Stomach smooth muscle (tissue), 2 donors: ENCODE measurements at regions not wholly inside any gene's neighbourhood (a gene's known extent, or its start where the extent isn't known, plus 50 kb on each side); places are given as distances from the start of the nearest gene placed in this dataset.

Experiments
- H3K27ac ChIP-seq: one replicate; pipeline ENCODE4 v1.7.0; 2013; ENCODE audit warnings: mild to moderate bottlenecking, low read length, inconsistent platforms
- H3K27me3 ChIP-seq, 2 donors: one replicate each; pipeline ENCODE4 v1.7.0; 2013; ENCODE audit warnings: low read length in 2 of 2; ENCODE audit not compliant: insufficient read depth in 2 of 2, control insufficient read depth in 1 of 2
- H3K36me3 ChIP-seq, 2 donors: one replicate each; pipeline ENCODE4 v1.7.0; 2013; ENCODE audit warnings: low read length in 2 of 2; ENCODE audit not compliant: control insufficient read depth in 2 of 2, insufficient read depth in 2 of 2
- H3K4me1 ChIP-seq: one replicate; pipeline ENCODE4 v1.7.0; 2013; ENCODE audit warnings: low read length; ENCODE audit not compliant: control insufficient read depth, insufficient read depth
- H3K4me3 ChIP-seq, 2 donors: one replicate each; pipeline ENCODE4 v1.7.0; 2013; ENCODE audit warnings: low read length in 2 of 2
- H3K9ac ChIP-seq, 2 donors: one replicate each; pipeline ENCODE4 v1.7.0; 2013; ENCODE audit warnings: low read length in 2 of 2, mild to moderate bottlenecking in 1 of 2
- H3K9me3 ChIP-seq, 2 donors: one replicate each; pipeline ENCODE4 v1.7.0; 2013; ENCODE audit warnings: low read length in 2 of 2; ENCODE audit not compliant: control insufficient read depth in 2 of 2
- donor health status: healthy.
- donor health status: Pancreatic carcinoma.

GRCh38 chr1:195462646-195463045 is 1145.6 kb downstream of the KCNT2 start:
- Histone ChIP-seq H3K9ac (no peak overlapping the region), H3K27ac (no peak overlapping the region), H3K4me3 (no peak overlapping the region), H3K9me3 (no peaks in the 10 kb centered on the region), H3K36me3 (no peaks in the 10 kb centered on the region), H3K4me1 (no peaks in the 10 kb centered on the region), H3K27me3 (no peaks in the 10 kb centered on the region)

- H3K27me3 ChIP-seq, result no peaks in the 10 kb centered on the region
- H3K36me3 ChIP-seq, result no peaks in the 10 kb centered on the region
- H3K4me1 ChIP-seq, result no peaks in the 10 kb centered on the region
- no peak overlapping the region for H3K9ac ChIP-seq
- no peak overlapping the region for H3K4me3 ChIP-seq
- no peaks in the 10 kb centered on the region for H3K9me3 ChIP-seq
- H3K27ac ChIP-seq, result no peak overlapping the region
These were observed 1146.1 kb downstream of the KCNT2 start for GRCh38 chr1:195462152-195462551.

- Histone ChIP-seq H3K27me3 (no peaks in the 10 kb centered on the region), H3K27ac (no peak overlapping the region), H3K9me3 (no peaks in the 10 kb centered on the region), H3K4me1 (no peaks in the 10 kb centered on the region), H3K4me3 (no peak overlapping the region), H3K36me3 (no peaks in the 10 kb centered on the region), H3K9ac (no peak overlapping the region)
These were observed 1149.9 kb downstream of the KCNT2 start for GRCh38 chr1:195458365-195458764.

- no peaks in the 10 kb centered on the region for H3K4me1 ChIP-seq
- no peaks in the 10 kb centered on the region for H3K36me3 ChIP-seq
- no peak overlapping the region for H3K4me3 ChIP-seq
- no peaks in the 10 kb centered on the region for H3K9me3 ChIP-seq
- no peak overlapping the region for H3K9ac ChIP-seq
- no peak overlapping the region for H3K27ac ChIP-seq
- no peaks in the 10 kb centered on the region for H3K27me3 ChIP-seq
These were observed 1157.4 kb downstream of the KCNT2 start for GRCh38 chr1:195450794-195451193.

GRCh38 chr1:195439661-195440060 is 1168.6 kb downstream of the KCNT2 start:
- H3K9me3 ChIP-seq, result no peaks in the 10 kb centered on the region
- no peak overlapping the region for H3K4me3 ChIP-seq
- H3K27ac ChIP-seq, result no peak overlapping the region
- H3K4me1 ChIP-seq, result no peaks in the 10 kb centered on the region
- H3K36me3 ChIP-seq, result no peaks in the 10 kb centered on the region
- no peaks in the 10 kb centered on the region for H3K27me3 ChIP-seq
- H3K9ac ChIP-seq, result no peak overlapping the region

GRCh38 chr1:195434566-195435203 is 1173.6 kb downstream of the KCNT2 start:
- Histone ChIP-seq H3K9ac (no peak overlapping the region), H3K4me1 (no peaks in the 10 kb centered on the region), H3K4me3 (no peak overlapping the region), H3K9me3 (no peaks in the 10 kb centered on the region), H3K27ac (no peak overlapping the region), H3K36me3 (no peaks in the 10 kb centered on the region), H3K27me3 (no peaks in the 10 kb centered on the region)

- H3K4me3 ChIP-seq, result no peak overlapping the region
- H3K9ac ChIP-seq, result no peak overlapping the region
- no peaks in the 10 kb centered on the region for H3K27me3 ChIP-seq
- H3K4me1 ChIP-seq, result no peaks in the 10 kb centered on the region
- no peaks in the 10 kb centered on the region for H3K9me3 ChIP-seq
- no peaks in the 10 kb centered on the region for H3K36me3 ChIP-seq
- no peak overlapping the region for H3K27ac ChIP-seq
These were observed 1177.4 kb downstream of the KCNT2 start for GRCh38 chr1:195430826-195431225.

- Histone ChIP-seq H3K4me1 (no peaks in the 10 kb centered on the region), H3K9ac (no peak overlapping the region), H3K27ac (no peak overlapping the region), H3K36me3 (no peaks in the 10 kb centered on the region), H3K9me3 (no peaks in the 10 kb centered on the region), H3K4me3 (no peak overlapping the region), H3K27me3 (no peaks in the 10 kb centered on the region)
These were observed 1179.3 kb downstream of the KCNT2 start for GRCh38 chr1:195428927-195429326.

GRCh38 chr1:195415584-195415983 is 1192.7 kb downstream of the KCNT2 start:
- Histone ChIP-seq H3K27me3 (no peaks in the 10 kb centered on the region), H3K9me3 (no peaks in the 10 kb centered on the region), H3K4me3 (no peak overlapping the region), H3K27ac (no peak overlapping the region), H3K9ac (no peak overlapping the region), H3K4me1 (no peaks in the 10 kb centered on the region), H3K36me3 (no peaks in the 10 kb centered on the region)

- Histone ChIP-seq H3K4me3 (no peak overlapping the region), H3K27me3 (no peaks in the 10 kb centered on the region), H3K9ac (no peak overlapping the region), H3K9me3 (no peaks in the 10 kb centered on the region), H3K36me3 (no peaks in the 10 kb centered on the region), H3K27ac (no peak overlapping the region), H3K4me1 (no peaks in the 10 kb centered on the region)
These were observed 1213.7 kb downstream of the KCNT2 start for GRCh38 chr1:195394567-195394966.

- H3K9me3 ChIP-seq, result no peaks in the 10 kb centered on the region
- no peaks in the 10 kb centered on the region for H3K27me3 ChIP-seq
- H3K4me3 ChIP-seq, result no peak overlapping the region
- no peaks in the 10 kb centered on the region for H3K4me1 ChIP-seq
- H3K9ac ChIP-seq, result no peak overlapping the region
- no peak overlapping the region for H3K27ac ChIP-seq
- H3K36me3 ChIP-seq, result no peaks in the 10 kb centered on the region
These were observed 1232.0 kb downstream of the KCNT2 start for GRCh38 chr1:195376190-195376589.
